ENCODE measurements at regions not wholly inside any gene's neighbourhood (a gene's known extent, or its start where the extent isn't known, plus 50 kb on each side); places are given as distances from the start of the nearest gene placed in this dataset.
"Not testable (repeated sequence)": the region's sequence is repeated elsewhere in the genome, so short reads cannot be mapped to it uniquely, and the experiment has no call there.

DNA sequence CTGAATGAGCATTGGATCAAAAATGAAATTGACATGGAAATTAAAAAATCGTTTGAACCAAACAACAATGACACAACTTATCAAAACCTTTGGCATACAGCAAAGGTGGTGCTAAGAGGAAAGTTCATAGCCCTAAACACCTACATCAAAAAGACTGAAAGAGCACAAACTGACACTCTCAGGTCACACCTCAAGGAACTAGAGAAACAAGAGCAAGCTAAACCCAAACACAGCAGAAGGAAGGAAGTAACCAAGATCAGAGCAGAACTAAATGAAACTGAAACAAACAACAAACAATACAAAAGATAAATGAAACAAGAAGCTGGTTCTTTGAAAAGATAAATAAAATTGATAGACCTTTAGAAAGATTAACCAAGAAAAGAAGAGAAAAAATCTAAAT, 118.3 kb downstream of the F11 start:
- TF ChIP-seq, protein P1, sequence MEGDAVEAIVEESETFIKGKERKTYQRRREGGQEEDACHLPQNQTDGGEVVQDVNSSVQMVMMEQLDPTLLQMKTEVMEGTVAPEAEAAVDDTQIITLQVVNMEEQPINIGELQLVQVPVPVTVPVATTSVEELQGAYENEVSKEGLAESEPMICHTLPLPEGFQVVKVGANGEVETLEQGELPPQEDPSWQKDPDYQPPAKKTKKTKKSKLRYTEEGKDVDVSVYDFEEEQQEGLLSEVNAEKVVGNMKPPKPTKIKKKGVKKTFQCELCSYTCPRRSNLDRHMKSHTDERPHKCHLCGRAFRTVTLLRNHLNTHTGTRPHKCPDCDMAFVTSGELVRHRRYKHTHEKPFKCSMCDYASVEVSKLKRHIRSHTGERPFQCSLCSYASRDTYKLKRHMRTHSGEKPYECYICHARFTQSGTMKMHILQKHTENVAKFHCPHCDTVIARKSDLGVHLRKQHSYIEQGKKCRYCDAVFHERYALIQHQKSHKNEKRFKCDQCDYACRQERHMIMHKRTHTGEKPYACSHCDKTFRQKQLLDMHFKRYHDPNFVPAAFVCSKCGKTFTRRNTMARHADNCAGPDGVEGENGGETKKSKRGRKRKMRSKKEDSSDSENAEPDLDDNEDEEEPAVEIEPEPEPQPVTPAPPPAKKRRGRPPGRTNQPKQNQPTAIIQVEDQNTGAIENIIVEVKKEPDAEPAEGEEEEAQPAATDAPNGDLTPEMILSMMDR (IDR thresholded peaks at IDR 0.05; ENCODE audit: insufficient read depth, low read depth, low read length) = not testable (repeated sequence)
- not testable (repeated sequence) for TF ChIP-seq EZH2 (IDR thresholded peaks at IDR 0.05; ENCODE audit: insufficient read depth, low read length)

Measured in astrocyte (in vitro differentiated cells and primary cell).